Posterior cingulate gyrus (tissue), 11 donors: ENCODE measurements at regions not wholly inside any gene's neighbourhood (a gene's known extent, or its start where the extent isn't known, plus 50 kb on each side); places are given as distances from the start of the nearest gene placed in this dataset.
"Not testable (repeated sequence)": the region's sequence is repeated elsewhere in the genome, so short reads cannot be mapped to it uniquely, and the experiment has no call there.

Experiments
- DNase-seq, 10 donors: peaks; one replicate each; pipeline versions ENCODE4 v3.0.0 to v3.0.0-alpha.2; 2020 to 2021; ENCODE audit warnings: mixed read lengths in 3 of 10
- intact Hi-C: fragments of 100-400 bp; cut with DNase I; formaldehyde crosslinking; loops from one replicate; pipeline ENCODE4 v1.15.1; 2023

- DNase-seq: no peak
- intact Hi-C loops: no loop called here
Measured at GRCh38 chr14:25699981-25700380, 650.0 kb upstream of the STXBP6 start.

GRCh38 chr14:25698111-25698510, 648.2 kb upstream of the STXBP6 start:
- no peak for DNase-seq
- intact Hi-C loops: no loop called here

- intact Hi-C loops: no loop called here
- no peak for DNase-seq
Measured at GRCh38 chr14:25696176-25696575, 646.2 kb upstream of the STXBP6 start.

GRCh38 chr14:25685004-25685403, 635.1 kb upstream of the STXBP6 start:
- intact Hi-C loops: no loop called here
- DNase-seq: no peak

- peak in 3 of 10 donors; percentile 59 to 79 (median 64) for DNase-seq
- intact Hi-C loops: no loop called here
Measured at GRCh38 chr14:25680934-25681333, 631.0 kb upstream of the STXBP6 start.

GRCh38 chr14:25680511-25680910, 630.6 kb upstream of the STXBP6 start:
- DNase-seq, intact Hi-C loops: not testable (repeated sequence)

GRCh38 chr14:25677111-25677510, 627.2 kb upstream of the STXBP6 start:
- no peak for DNase-seq
- intact Hi-C loops: no loop called here

GRCh38 chr14:25667387-25667786, 617.4 kb upstream of the STXBP6 start:
- intact Hi-C loops: no loop called here
- no peak for DNase-seq

- intact Hi-C loops: no loop called here
Measured at GRCh38 chr14:25666877-25667276, 616.9 kb upstream of the STXBP6 start.

GRCh38 chr14:25658988-25659387, 609.0 kb upstream of the STXBP6 start:
- DNase-seq: no peak

More at GRCh38 chr14:25666877-25667276, 616.9 kb upstream of the STXBP6 start:
- no peak for DNase-seq

GRCh38 chr14:25630447-25630846, 580.5 kb upstream of the STXBP6 start:
- no peak for DNase-seq
- intact Hi-C loops: no loop called here

More at GRCh38 chr14:25658988-25659387, 609.0 kb upstream of the STXBP6 start:
- intact Hi-C loops: no loop called here

GRCh38 chr14:25628978-25629377, 579.0 kb upstream of the STXBP6 start:
- DNase-seq: no peak
- intact Hi-C loops: no loop called here

- intact Hi-C loops: no loop called here
- no peak for DNase-seq
Measured at GRCh38 chr14:25628390-25628789, 578.4 kb upstream of the STXBP6 start.

- no peak for DNase-seq
- intact Hi-C loops: no loop called here
Measured at GRCh38 chr14:25626986-25627385, 577.0 kb upstream of the STXBP6 start.

GRCh38 chr14:25622763-25623162, 572.8 kb upstream of the STXBP6 start:
- intact Hi-C loops: no loop called here
- DNase-seq: no peak

GRCh38 chr14:25620515-25620914, 570.6 kb upstream of the STXBP6 start:
- intact Hi-C loops: no loop called here
- no peak for DNase-seq

GRCh38 chr14:25615174-25615573, 565.2 kb upstream of the STXBP6 start:
- intact Hi-C loops: no loop called here

GRCh38 chr14:25607192-25607591, 557.2 kb upstream of the STXBP6 start:
- no peak for DNase-seq
- intact Hi-C loops: no loop called here

More at GRCh38 chr14:25615174-25615573, 565.2 kb upstream of the STXBP6 start:
- DNase-seq: no peak

- intact Hi-C loops: no loop called here
- no peak for DNase-seq
Measured at GRCh38 chr14:25602106-25602505, 552.2 kb upstream of the STXBP6 start.

- intact Hi-C loops: no loop called here
- DNase-seq: no peak
Measured at GRCh38 chr14:25588751-25589150, 538.8 kb upstream of the STXBP6 start.

GRCh38 chr14:25574628-25575325, 524.8 kb upstream of the STXBP6 start:
- DNase-seq: no peak
- intact Hi-C loops: no loop called here

GRCh38 chr14:25570483-25570882, 520.5 kb upstream of the STXBP6 start:
- DNase-seq: no peak
- intact Hi-C loops: no loop called here

- no peak for DNase-seq
Measured at GRCh38 chr14:25557466-25557865, 507.5 kb upstream of the STXBP6 start.

More at GRCh38 chr14:25557466-25557865, 507.5 kb upstream of the STXBP6 start:
- intact Hi-C loops: no loop called here
